ENCODE measurements at regions not wholly inside any gene's neighbourhood (a gene's known extent, or its start where the extent isn't known, plus 50 kb on each side); places are given as distances from the start of the nearest gene placed in this dataset.
A peak's percentile ranks its signal among the peaks of the same experiment; 100 is the strongest.
"Not testable (repeated sequence)": the region's sequence is repeated elsewhere in the genome, so short reads cannot be mapped to it uniquely, and the experiment has no call there.

DNA sequence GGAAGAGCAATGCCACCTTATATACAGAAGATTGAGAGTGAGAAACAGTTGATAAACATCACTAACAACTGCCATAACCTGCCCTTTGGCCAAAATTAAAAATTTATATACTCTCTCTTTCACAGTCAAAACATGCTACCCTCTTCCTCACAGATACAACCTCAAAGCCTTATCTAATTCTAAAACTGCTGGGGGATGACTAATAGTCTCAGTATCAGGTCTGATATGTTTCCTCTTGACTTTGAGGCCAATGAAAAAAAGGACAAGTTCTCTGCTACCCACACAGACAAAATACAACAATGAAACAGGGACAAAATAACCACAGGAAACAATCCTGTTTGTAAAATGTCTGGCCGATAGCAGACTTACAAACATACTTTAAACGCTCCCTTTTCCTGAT is 485.6 kb upstream of the NUDT12 start (continued):
- TF ChIP-seq, protein P1, sequence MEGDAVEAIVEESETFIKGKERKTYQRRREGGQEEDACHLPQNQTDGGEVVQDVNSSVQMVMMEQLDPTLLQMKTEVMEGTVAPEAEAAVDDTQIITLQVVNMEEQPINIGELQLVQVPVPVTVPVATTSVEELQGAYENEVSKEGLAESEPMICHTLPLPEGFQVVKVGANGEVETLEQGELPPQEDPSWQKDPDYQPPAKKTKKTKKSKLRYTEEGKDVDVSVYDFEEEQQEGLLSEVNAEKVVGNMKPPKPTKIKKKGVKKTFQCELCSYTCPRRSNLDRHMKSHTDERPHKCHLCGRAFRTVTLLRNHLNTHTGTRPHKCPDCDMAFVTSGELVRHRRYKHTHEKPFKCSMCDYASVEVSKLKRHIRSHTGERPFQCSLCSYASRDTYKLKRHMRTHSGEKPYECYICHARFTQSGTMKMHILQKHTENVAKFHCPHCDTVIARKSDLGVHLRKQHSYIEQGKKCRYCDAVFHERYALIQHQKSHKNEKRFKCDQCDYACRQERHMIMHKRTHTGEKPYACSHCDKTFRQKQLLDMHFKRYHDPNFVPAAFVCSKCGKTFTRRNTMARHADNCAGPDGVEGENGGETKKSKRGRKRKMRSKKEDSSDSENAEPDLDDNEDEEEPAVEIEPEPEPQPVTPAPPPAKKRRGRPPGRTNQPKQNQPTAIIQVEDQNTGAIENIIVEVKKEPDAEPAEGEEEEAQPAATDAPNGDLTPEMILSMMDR (IDR thresholded peaks at IDR 0.05 in 2 of 3, conservative IDR thresholded peaks at IDR 0.05 in 1 of 3; ENCODE audit: borderline replicate concordance in 1 of 3, insufficient read depth in 1 of 3, low read depth in 2 of 3, low read length in 2 of 3): no peak
- TF ChIP-seq SRF (IDR thresholded peaks at IDR 0.05; ENCODE audit: low read depth) (no peak), POLR2A (IDR thresholded peaks at IDR 0.05; ENCODE audit: borderline replicate concordance, extremely low read depth, insufficient read depth, insufficient read length) (no peak), EGR1 (IDR thresholded peaks at IDR 0.05; ENCODE audit: low read depth) (no peak)

DNA sequence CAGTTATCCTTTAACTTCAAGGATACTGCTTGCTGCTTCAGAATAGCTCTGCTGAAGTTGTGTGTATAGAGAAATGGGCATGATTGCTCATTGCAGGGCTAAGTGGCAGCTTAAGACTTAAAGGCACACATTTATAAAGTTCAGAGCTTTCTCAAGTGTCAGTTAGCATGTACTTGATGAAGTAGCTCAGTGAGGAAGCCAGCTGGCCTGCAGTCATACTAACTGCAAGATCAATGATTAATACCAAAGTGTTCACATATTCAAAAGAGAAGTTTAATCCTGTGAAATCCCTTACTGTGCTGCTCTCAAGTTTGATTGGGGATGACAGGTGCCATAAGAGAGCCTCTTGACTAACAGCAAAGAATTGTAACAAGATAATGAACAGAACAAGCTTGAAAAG is 483.4 kb upstream of the NUDT12 start:
- ATAC-seq: no peak
- POLR2A ChIA-PET: no interaction called here
- intact Hi-C loops (cut with micrococcal nuclease): no loop called here

DNA sequence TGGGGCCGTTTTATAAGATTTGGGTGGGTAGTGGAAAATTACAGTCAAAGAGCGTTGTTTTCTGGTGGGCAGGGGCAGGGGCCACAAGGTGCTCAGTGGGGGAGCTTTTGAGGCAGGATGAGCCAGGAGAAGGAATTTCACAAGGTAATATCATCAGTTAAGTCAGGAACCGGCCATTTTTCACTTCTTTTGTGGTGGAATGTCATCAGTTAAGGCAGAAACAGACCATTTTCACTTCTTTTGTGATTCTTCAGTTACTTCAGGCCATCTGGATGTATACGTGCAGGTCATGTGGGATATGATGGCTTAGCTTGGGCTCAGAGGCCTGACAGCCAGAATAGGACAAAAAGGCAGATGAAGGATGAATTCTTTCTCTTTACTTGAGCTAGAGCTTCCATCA is 477.3 kb upstream of the NUDT12 start:
- POLR2A ChIA-PET, CTCF ChIA-PET: not testable (repeated sequence)

More for the DNA sequence above, 483.4 kb upstream of the NUDT12 start:
- Histone ChIP-seq H2AFZ (ENCODE audit: low read depth, low read length, poor library complexity, severe bottlenecking) (peak overlapping the region; percentile 24), H3K9me2 (ENCODE audit: insufficient read depth) (peaks cover 5% of the 10 kb centered on the region; the same call in 1 of the 2 replicates), H3K9ac (ENCODE audit: low read length) (no peak overlapping the region), H3K4me3 (replicated peaks in 1 of 2; ENCODE audit: low read depth in 1 of 2, low read length in 2 of 2) (no peak overlapping the region), H4K20me1 (ENCODE audit: insufficient read depth) (no peaks in the 10 kb centered on the region), H3K27ac (ENCODE audit: low read depth, low read length) (no peak overlapping the region), H3K36me3 (ENCODE audit: control insufficient read depth in 1 of 2, insufficient read depth in 2 of 2, low read length in 2 of 2) (no peaks in the 10 kb centered on the region), H3K79me2 (ENCODE audit: insufficient read depth, low read length) (no peaks in the 10 kb centered on the region), H3K4me1 (ENCODE audit: control insufficient read depth in 1 of 2, insufficient read depth in 2 of 2, low read length in 2 of 2) (no peaks in the 10 kb centered on the region), H3K9me3 (ENCODE audit: control insufficient read depth in 1 of 2, insufficient read depth in 1 of 2, low read depth in 1 of 2, low read length in 2 of 2) (no peaks in the 10 kb centered on the region), H3K4me2 (ENCODE audit: low read length) (no peak overlapping the region), H3K27me3 (ENCODE audit: insufficient read depth, low read length) (no peaks in the 10 kb centered on the region)
- RAD21 ChIA-PET (ENCODE audit: low non-redundant PET in 1 of 2, low total read pairs in 2 of 2, uncharacterized antibody in 2 of 2, unreplicated experiment in 2 of 2): no interaction called here
- TF ChIP-seq POLR2AphosphoS5 (IDR thresholded peaks at IDR 0.05; ENCODE audit: low read depth, low read length) (no peak), CEBPB (IDR thresholded peaks at IDR 0.05; ENCODE audit: low read depth) (no peak), EZH2phosphoT487 (IDR thresholded peaks at IDR 0.05; ENCODE audit: borderline replicate concordance) (no peak), TCF7L2 (IDR thresholded peaks at IDR 0.05; ENCODE audit: borderline replicate concordance, extremely low read depth, insufficient read depth, insufficient read length) (no peak), EGR1 (IDR thresholded peaks at IDR 0.05; ENCODE audit: low read depth) (no peak), POLR2A (IDR thresholded peaks at IDR 0.05; ENCODE audit: borderline replicate concordance, extremely low read depth, insufficient read depth, insufficient read length) (no peak), EZH2 (IDR thresholded peaks at IDR 0.05) (no peak), SRF (IDR thresholded peaks at IDR 0.05; ENCODE audit: low read depth) (no peak)
- TF ChIP-seq, protein P2, sequence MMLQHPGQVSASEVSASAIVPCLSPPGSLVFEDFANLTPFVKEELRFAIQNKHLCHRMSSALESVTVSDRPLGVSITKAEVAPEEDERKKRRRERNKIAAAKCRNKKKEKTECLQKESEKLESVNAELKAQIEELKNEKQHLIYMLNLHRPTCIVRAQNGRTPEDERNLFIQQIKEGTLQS (IDR thresholded peaks at IDR 0.05): no peak
- TF ChIP-seq, protein P3, sequence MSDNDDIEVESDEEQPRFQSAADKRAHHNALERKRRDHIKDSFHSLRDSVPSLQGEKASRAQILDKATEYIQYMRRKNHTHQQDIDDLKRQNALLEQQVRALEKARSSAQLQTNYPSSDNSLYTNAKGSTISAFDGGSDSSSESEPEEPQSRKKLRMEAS (IDR thresholded peaks at IDR 0.05): no peak
- BruUV-seq (replicated peaks): no TSS peak
- DNase-seq (ENCODE audit: low read depth, low spot score): no peak
- CTCF ChIA-PET: no interaction called here

DNA sequence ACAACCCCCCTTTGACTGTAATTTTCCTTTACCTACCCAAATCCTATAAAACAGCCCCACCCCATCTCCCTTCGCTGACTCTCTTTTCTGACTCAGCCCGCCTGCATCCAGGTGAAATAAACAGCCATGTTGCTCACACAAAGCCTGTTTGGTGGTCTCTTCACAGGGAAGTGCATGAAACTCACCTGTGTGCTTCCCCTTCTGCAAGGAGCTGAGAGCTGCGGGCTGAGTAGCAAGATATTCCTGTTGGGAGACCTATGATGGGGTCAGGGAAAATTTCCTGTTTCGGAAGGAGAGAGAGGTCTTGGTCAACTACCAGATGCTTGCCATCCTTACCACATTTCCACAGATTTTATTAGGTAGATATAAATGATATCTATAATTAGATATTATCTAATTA is 474.5 kb upstream of the NUDT12 start:
- RAD21 ChIA-PET (ENCODE audit: low non-redundant PET in 1 of 2, low total read pairs in 2 of 2, uncharacterized antibody in 2 of 2, unreplicated experiment in 2 of 2); CTCF ChIA-PET; H3K9ac ChIP-seq (ENCODE audit: low read length); H3K9me3 ChIP-seq (ENCODE audit: control insufficient read depth in 1 of 2, insufficient read depth in 1 of 2, low read depth in 1 of 2, low read length in 2 of 2); H2AFZ ChIP-seq (ENCODE audit: low read depth, low read length, poor library complexity, severe bottlenecking); H3K4me1 ChIP-seq (ENCODE audit: control insufficient read depth in 1 of 2, insufficient read depth in 2 of 2, low read length in 2 of 2); intact Hi-C loops (cut with micrococcal nuclease); POLR2A ChIA-PET; H3K27ac ChIP-seq (ENCODE audit: low read depth, low read length); H3K4me3 ChIP-seq (replicated peaks in 1 of 2; ENCODE audit: low read depth in 1 of 2, low read length in 2 of 2); BruUV-seq (replicated peaks); H3K36me3 ChIP-seq (ENCODE audit: control insufficient read depth in 1 of 2, insufficient read depth in 2 of 2, low read length in 2 of 2); DNase-seq (ENCODE audit: low read depth, low spot score); H3K27me3 ChIP-seq (ENCODE audit: insufficient read depth, low read length); H3K4me2 ChIP-seq (ENCODE audit: low read length); H3K9me2 ChIP-seq (ENCODE audit: insufficient read depth); H3K79me2 ChIP-seq (ENCODE audit: insufficient read depth, low read length); H4K20me1 ChIP-seq (ENCODE audit: insufficient read depth); ATAC-seq: not testable (repeated sequence)

More for the DNA sequence above, 477.3 kb upstream of the NUDT12 start:
- RAD21 ChIA-PET (ENCODE audit: low non-redundant PET in 1 of 2, low total read pairs in 2 of 2, uncharacterized antibody in 2 of 2, unreplicated experiment in 2 of 2); H3K9me3 ChIP-seq (ENCODE audit: control insufficient read depth in 1 of 2, insufficient read depth in 1 of 2, low read depth in 1 of 2, low read length in 2 of 2); H3K4me2 ChIP-seq (ENCODE audit: low read length); H3K79me2 ChIP-seq (ENCODE audit: insufficient read depth, low read length); H2AFZ ChIP-seq (ENCODE audit: low read depth, low read length, poor library complexity, severe bottlenecking); ATAC-seq; H3K9me2 ChIP-seq (ENCODE audit: insufficient read depth); H3K9ac ChIP-seq (ENCODE audit: low read length); H4K20me1 ChIP-seq (ENCODE audit: insufficient read depth); H3K27ac ChIP-seq (ENCODE audit: low read depth, low read length); DNase-seq (ENCODE audit: low read depth, low spot score); BruUV-seq (replicated peaks); H3K4me3 ChIP-seq (replicated peaks in 1 of 2; ENCODE audit: low read depth in 1 of 2, low read length in 2 of 2); intact Hi-C loops (cut with micrococcal nuclease); H3K4me1 ChIP-seq (ENCODE audit: control insufficient read depth in 1 of 2, insufficient read depth in 2 of 2, low read length in 2 of 2); H3K27me3 ChIP-seq (ENCODE audit: insufficient read depth, low read length); H3K36me3 ChIP-seq (ENCODE audit: control insufficient read depth in 1 of 2, insufficient read depth in 2 of 2, low read length in 2 of 2): not testable (repeated sequence)

Measured in HCT116 (cell line).